CD4-positive, alpha-beta T cell treated with Interferon alpha-2 for 1 hour (primary cell): ENCODE measurements at regions not wholly inside any gene's neighbourhood (a gene's known extent, or its start where the extent isn't known, plus 50 kb on each side); places are given as distances from the start of the nearest gene placed in this dataset.
"Not testable (repeated sequence)": the region's sequence is repeated elsewhere in the genome, so short reads cannot be mapped to it uniquely, and the experiment has no call there.

Experiments used
- DNase-seq, 2 donors: peaks; one replicate each; pipeline ENCODE4 v3.0.0-alpha.2; 2020 to 2022

GRCh38 chr1:64363111-64363510 lies 106.8 kb upstream of the CACHD1 start:
- DNase-seq = no peak

- no peak for DNase-seq
Observed at GRCh38 chr1:64363616-64364015, 106.3 kb upstream of the CACHD1 start.

GRCh38 chr1:64366821-64367220 lies 103.1 kb upstream of the CACHD1 start:
- DNase-seq = no peak

GRCh38 chr1:64368344-64368743 lies 101.6 kb upstream of the CACHD1 start:
- no peak for DNase-seq

GRCh38 chr1:64378826-64379225 lies 91.1 kb upstream of the CACHD1 start:
- DNase-seq = no peak

GRCh38 chr1:64387389-64388285 lies 82.3 kb upstream of the CACHD1 start:
- DNase-seq = no peak

GRCh38 chr1:64388336-64388735 lies 81.6 kb upstream of the CACHD1 start:
- no peak for DNase-seq

GRCh38 chr1:64392109-64392508 lies 77.8 kb upstream of the CACHD1 start:
- no peak for DNase-seq

- DNase-seq = no peak
Observed at GRCh38 chr1:64393790-64394189, 76.1 kb upstream of the CACHD1 start.

- DNase-seq = no peak
Observed at GRCh38 chr1:64396817-64397216, 73.1 kb upstream of the CACHD1 start.

GRCh38 chr1:64397541-64397940 lies 72.4 kb upstream of the CACHD1 start:
- no peak for DNase-seq

GRCh38 chr1:64398936-64399335 lies 71.0 kb upstream of the CACHD1 start:
- DNase-seq = no peak

GRCh38 chr1:64401285-64401684 lies 68.6 kb upstream of the CACHD1 start:
- no peak for DNase-seq

- DNase-seq = no peak
Observed at GRCh38 chr1:64403331-64403730, 66.6 kb upstream of the CACHD1 start.

GRCh38 chr1:64404202-64404601 lies 65.7 kb upstream of the CACHD1 start:
- DNase-seq = no peak

GRCh38 chr1:64405833-64406232 lies 64.1 kb upstream of the CACHD1 start:
- no peak for DNase-seq

- DNase-seq = no peak
Observed at GRCh38 chr1:64410217-64410616, 59.7 kb upstream of the CACHD1 start.

- not testable (repeated sequence) for DNase-seq
Observed at GRCh38 chr1:64414855-64415546, 54.9 kb upstream of the CACHD1 start.

- no peak for DNase-seq
Observed at GRCh38 chr1:64417803-64418202, 52.1 kb upstream of the CACHD1 start.
